ENCODE measurements at regions not wholly inside any gene's neighbourhood (a gene's known extent, or its start where the extent isn't known, plus 50 kb on each side); places are given as distances from the start of the nearest gene placed in this dataset.

DNA sequence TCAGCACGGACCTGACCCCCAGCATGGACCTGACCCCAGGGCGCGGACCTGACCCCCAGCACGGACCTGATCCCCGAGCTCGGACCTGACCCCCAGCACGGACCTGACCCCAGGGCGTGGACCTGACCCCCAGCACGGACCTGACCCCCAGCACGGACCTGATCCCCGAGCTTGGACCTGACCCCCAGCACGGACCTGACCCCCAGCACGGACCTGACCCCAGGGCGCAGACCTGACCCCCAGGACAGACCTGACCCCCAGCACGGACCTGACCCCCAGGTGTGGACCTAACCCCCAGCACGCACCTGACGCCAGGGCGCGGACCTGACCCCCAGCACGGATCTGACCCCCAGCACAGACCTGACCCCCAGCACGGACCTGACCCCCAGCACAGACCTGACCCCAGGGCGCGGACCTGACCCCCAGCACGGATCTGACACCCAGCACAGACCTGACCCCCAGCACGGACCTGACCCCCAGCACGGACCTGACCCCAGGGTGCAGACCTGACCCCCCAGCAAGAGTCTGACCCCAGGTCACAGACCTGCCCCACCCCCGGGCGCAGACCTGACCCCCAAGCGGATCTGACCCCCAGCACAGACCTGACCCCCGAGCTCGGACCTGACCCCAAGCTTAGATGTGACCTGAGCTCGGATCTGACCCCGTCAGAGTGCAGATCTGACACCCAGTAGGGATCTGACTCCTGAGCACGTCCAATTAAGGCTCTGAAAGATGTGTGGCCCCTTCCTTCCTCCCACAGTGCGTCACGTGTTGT is 98.7 kb downstream of the C16orf95 start:
- TF ChIP-seq ZFX (IDR thresholded peaks at IDR 0.05; ENCODE audit: borderline replicate concordance): no peak
- TF ChIP-seq, protein P1, sequence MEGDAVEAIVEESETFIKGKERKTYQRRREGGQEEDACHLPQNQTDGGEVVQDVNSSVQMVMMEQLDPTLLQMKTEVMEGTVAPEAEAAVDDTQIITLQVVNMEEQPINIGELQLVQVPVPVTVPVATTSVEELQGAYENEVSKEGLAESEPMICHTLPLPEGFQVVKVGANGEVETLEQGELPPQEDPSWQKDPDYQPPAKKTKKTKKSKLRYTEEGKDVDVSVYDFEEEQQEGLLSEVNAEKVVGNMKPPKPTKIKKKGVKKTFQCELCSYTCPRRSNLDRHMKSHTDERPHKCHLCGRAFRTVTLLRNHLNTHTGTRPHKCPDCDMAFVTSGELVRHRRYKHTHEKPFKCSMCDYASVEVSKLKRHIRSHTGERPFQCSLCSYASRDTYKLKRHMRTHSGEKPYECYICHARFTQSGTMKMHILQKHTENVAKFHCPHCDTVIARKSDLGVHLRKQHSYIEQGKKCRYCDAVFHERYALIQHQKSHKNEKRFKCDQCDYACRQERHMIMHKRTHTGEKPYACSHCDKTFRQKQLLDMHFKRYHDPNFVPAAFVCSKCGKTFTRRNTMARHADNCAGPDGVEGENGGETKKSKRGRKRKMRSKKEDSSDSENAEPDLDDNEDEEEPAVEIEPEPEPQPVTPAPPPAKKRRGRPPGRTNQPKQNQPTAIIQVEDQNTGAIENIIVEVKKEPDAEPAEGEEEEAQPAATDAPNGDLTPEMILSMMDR (IDR thresholded peaks at IDR 0.05): no peak
- H3K27ac ChIP-seq: no peak overlapping the region

DNA sequence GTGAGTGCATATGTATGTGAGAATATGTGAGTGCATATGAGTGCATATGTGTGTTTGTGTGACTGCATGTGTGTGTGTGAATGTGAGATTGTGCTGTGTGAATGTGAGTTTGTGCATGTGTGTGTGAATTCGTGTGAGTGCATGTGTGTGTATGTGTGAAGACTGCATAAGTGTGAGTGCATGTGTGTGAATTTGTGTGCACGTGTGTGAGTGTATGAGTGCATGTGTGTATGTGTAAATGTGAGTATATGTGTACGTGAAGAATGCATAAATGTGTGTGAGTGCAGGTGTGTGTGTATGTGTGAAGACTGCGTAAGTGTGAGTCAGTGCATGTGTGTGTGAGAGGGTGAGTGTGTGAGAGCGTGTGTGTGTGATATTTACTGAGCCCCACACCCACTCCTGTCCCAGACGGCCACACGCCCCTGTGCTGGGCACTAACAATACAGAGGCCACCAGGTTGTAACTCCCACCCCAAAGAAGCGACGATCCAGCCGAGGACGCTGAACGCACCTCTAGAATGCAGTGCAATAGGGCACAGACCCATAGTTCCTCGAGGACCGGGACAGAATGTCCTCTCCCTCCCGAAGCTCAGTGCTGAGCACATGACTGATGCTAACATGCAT is 97.8 kb downstream of the C16orf95 start:
- no peak overlapping the region for H3K27ac ChIP-seq

GRCh38 chr16:87221633-87222032 is 95.6 kb downstream of the C16orf95 start:
- TF ChIP-seq, protein P1 (IDR thresholded peaks at IDR 0.05): no peak
- TF ChIP-seq ZFX (IDR thresholded peaks at IDR 0.05; ENCODE audit: borderline replicate concordance): no peak
- H3K27ac ChIP-seq: no peak overlapping the region

More for the DNA sequence above, 97.8 kb downstream of the C16orf95 start:
- TF ChIP-seq, protein P1 (IDR thresholded peaks at IDR 0.05): no peak
- TF ChIP-seq ZFX (IDR thresholded peaks at IDR 0.05; ENCODE audit: borderline replicate concordance): no peak

DNA sequence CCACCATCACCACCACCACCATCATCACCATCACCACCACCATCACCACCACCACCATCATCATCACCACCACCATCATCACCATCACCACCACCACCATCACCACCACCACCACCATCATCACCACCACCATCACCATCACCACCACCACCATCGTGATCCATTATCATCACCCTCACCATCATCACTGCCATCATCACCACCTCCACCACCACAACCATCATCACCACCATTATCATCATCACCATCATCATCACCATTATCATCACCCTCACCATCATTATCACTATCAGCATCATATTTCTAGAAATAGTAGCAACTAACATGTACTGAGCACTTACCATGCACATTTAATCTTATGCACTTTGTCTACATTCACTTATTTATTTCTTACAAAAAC is 94.9 kb downstream of the C16orf95 start:
- H3K27ac ChIP-seq: no peak overlapping the region
- TF ChIP-seq, protein P1 (IDR thresholded peaks at IDR 0.05): no peak
- no peak for TF ChIP-seq ZFX (IDR thresholded peaks at IDR 0.05; ENCODE audit: borderline replicate concordance)

DNA sequence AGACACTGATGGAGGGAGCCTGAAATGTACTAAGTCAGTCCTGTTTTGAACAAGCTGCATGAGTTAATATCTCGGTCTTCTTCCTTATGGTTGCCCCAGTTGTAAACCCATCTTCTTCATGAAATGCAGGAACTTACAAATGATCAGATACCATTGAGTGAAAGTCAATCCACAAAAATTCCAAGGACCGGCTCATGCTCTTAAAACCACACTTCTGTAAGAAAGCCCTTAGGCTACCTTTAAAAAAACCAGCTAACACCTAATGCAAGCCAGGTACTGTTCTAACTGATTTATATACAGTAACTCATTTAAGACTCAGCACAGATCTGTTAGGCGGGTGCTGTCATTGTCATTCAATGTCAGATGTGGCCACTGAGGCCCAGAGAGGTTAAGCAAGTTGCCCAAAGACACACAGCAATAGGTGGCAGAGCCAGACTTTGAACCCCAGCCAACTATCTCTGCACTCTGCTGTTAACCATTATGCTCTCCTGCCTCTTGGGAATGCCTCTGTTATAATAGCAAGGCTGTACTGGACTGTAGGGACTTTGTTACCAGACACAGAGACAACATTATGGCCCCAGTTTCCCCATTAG is 93.4 kb downstream of the C16orf95 start:
- TF ChIP-seq, protein P1 (IDR thresholded peaks at IDR 0.05): no peak
- TF ChIP-seq ZFX (IDR thresholded peaks at IDR 0.05; ENCODE audit: borderline replicate concordance): no peak
- H3K27ac ChIP-seq: no peak overlapping the region

GRCh38 chr16:87226926-87227295 is 90.3 kb downstream of the C16orf95 start:
- H3K27ac ChIP-seq: no peak overlapping the region
- no peak for TF ChIP-seq ZFX (IDR thresholded peaks at IDR 0.05; ENCODE audit: borderline replicate concordance)
- TF ChIP-seq, protein P1 (IDR thresholded peaks at IDR 0.05): no peak

Measured in 22Rv1 (cell line).